Cardiac muscle cell (in vitro differentiated cells and primary cell): ENCODE measurements at regions not wholly inside any gene's neighbourhood (a gene's known extent, or its start where the extent isn't known, plus 50 kb on each side); places are given as distances from the start of the nearest gene placed in this dataset.
A peak's percentile ranks its signal among the peaks of the same experiment; 100 is the strongest.

ENCODE experiments used
- DNase-seq, 2 donors: peaks; one replicate each; pipeline versions ENCODE4 v3.0.0 to v3.0.0-alpha.2; 2010 to 2017; ENCODE audit warnings: low read depth in 1 of 2, low spot score in 1 of 2
- H3K27ac ChIP-seq: fragments of 200-600 bp; sonication (generic); 2 replicates; pipeline ENCODE4 v1.5.1; 2016
- H3K27me3 ChIP-seq: fragments of 200-600 bp; sonication (generic); 2 replicates; pipeline ENCODE4 v1.6.0; 2016; ENCODE audit warnings: control low read depth
- H3K36me3 ChIP-seq: fragments of 200-600 bp; sonication (generic); 2 replicates; pipeline ENCODE4 v1.5.1; 2016; ENCODE audit warnings: control low read depth
- H3K4me1 ChIP-seq: fragments of 200-600 bp; sonication (generic); 2 replicates; pipeline ENCODE4 v1.8.1; 2017; ENCODE audit warnings: low read depth, mild to moderate bottlenecking, mixed run types
- H3K4me3 ChIP-seq: fragments of 200-600 bp; sonication (generic); 2 replicates; pipeline ENCODE4 v1.5.1; 2016; ENCODE audit warnings: mild to moderate bottlenecking
- H3K9me3 ChIP-seq: fragments of 200-600 bp; sonication (generic); 2 replicates; pipeline ENCODE4 v1.5.1; 2017; ENCODE audit warnings: low read depth, mild to moderate bottlenecking, control low read depth
- CTCF ChIP-seq: IDR thresholded peaks from 2 replicates; pipeline ENCODE4 v1.5.1; 2012; ENCODE audit warnings: low read depth, mild to moderate bottlenecking, low read length

DNA sequence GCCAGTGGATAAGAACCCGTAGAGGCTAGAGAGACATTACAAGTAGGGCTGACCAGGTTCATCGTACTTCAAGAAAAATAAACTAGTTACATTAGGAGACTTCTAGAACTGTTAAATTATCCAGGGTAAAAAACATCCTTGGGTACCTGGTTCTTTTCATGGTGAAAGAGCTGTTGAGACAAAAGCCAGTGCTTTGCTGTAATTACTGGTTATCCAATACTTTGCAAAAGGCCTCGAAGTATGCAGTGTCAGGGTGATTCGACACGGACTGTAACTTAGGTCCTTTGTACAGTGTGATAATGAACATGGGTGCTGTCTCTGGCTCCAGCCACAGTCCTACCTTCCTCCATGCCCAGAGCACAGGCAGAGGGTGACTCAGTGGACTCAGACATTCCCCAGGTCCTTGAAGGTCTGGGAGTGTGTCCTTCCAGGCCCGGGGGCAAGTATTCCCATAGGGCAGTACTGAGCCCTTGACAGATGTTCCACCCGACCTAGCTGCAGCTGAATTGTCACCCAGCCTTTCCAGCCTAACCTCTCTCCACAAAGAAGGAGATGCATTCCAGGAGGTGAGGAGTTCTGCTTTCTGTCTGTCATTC is 123.6 kb upstream of the TMEM72 start:
- no peak overlapping the region for H3K4me3 ChIP-seq
- H3K9me3 ChIP-seq, result no peaks in the 10 kb centered on the region
- TF ChIP-seq CTCF, result no peak
- H3K27me3 ChIP-seq, result no peaks in the 10 kb centered on the region
- no peak overlapping the region for H3K27ac ChIP-seq
- no peaks in the 10 kb centered on the region for H3K4me1 ChIP-seq
- no peaks in the 10 kb centered on the region for H3K36me3 ChIP-seq
- DNase-seq, result no peak

DNA sequence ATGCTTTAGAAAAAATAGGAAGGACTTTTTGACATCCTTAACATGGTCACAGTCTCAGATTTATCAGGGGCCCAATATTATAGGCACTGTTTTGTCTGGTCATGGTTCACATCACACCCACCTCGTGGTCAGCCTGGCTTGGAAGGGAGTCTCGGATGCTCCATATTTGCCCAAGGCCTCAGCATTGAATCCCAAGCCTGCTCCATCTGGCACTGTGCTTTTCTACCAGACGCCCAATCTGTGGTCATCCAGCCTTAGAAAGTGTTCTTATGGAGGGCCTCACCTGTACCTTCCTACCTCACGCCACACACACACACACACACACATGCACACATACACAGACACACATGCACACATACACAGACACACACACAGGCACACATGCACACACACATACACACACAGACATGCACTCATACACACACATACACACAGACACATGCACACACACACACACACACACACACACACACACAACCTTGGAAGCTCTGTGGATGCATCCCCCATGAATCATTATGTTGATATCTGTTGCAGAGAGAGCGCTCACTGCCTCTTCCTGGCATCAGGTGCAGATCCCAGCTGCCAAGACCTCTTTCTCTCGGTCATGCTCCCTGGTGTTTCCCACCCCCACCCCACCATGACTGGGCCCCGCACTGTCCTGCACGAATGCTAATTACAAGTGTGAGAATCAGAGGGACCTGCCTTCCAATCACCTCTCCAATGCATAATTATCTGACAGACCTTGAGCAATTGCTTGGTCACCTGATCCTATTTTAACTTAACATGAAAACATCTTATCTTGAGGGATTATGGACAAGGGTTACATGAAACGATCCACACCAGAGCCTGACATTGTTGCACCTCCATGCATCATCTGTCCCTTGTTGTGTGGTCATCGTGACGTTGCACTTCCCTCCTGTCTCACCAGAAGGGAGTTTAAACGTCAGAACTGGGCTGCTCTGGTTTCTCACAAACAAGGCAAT is 122.7 kb upstream of the TMEM72 start:
- DNase-seq, result no peak
- no peak for TF ChIP-seq CTCF
- Histone ChIP-seq H3K27me3 (no peaks in the 10 kb centered on the region), H3K4me1 (no peaks in the 10 kb centered on the region), H3K36me3 (no peaks in the 10 kb centered on the region), H3K27ac (no peak overlapping the region), H3K9me3 (no peaks in the 10 kb centered on the region), H3K4me3 (no peak overlapping the region)

GRCh38 chr10:44792119-44792775 is 118.9 kb upstream of the TMEM72 start:
- Histone ChIP-seq H3K4me1 (no peaks in the 10 kb centered on the region), H3K36me3 (no peaks in the 10 kb centered on the region), H3K27me3 (no peaks in the 10 kb centered on the region), H3K9me3 (no peaks in the 10 kb centered on the region), H3K27ac (no peak overlapping the region), H3K4me3 (no peak overlapping the region)
- no peak for TF ChIP-seq CTCF
- peak in 1 of 2 donors; percentile 44 for DNase-seq

- Histone ChIP-seq H3K36me3 (no peaks in the 10 kb centered on the region), H3K9me3 (no peaks in the 10 kb centered on the region), H3K4me3 (no peak overlapping the region), H3K27me3 (no peaks in the 10 kb centered on the region), H3K27ac (no peak overlapping the region), H3K4me1 (no peaks in the 10 kb centered on the region)
- no peak for TF ChIP-seq CTCF
- DNase-seq, result peak in 1 of 2 donors; percentile 30
Observed at GRCh38 chr10:44799966-44800365, 111.2 kb upstream of the TMEM72 start.

DNA sequence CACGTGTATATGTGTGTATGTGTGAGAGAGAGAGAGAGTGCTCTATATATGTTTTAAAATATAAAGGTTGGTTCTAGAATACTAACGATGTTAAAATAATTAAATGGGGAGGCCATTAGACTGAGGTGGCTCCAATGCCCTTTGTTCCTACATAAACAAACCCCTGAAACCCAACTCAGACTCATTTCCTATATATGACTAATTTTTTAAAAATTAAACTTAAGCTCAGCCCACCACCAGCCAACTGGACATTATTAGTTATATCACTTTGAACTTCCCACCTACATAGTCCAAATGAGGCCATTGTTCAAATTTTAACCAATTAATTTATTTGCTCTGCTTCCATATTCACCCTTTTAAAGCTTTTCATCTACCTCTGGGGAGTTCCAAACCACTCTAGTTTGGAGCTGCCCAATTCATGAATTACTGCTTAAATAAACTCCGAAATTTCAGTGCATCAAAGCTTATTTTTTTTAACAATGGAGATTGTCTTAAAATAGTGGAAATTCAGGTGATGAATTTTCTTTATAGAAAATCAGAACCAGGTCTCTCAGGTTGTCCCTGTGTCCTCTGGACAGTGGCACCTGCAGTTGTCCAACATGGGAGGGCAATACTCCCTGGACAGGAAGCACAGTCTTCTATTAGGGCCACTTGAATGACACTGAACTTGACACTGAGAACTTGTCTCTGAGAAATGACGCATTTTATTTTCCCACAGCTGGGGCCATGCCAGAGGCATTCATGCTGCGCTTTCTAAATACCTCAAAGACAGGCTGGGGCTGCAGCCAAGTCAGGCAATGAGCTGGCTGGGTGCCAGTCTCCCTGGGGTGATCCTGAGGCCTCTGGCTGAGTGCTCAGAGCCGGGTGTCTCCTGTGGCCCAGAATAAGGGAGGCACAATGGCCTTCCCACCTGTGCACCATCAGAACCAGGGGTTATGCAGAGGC is 109.5 kb upstream of the TMEM72 start:
- H3K36me3 ChIP-seq, result no peaks in the 10 kb centered on the region
- no peak for TF ChIP-seq CTCF
- no peaks in the 10 kb centered on the region for H3K9me3 ChIP-seq
- H3K27me3 ChIP-seq, result no peaks in the 10 kb centered on the region
- no peak overlapping the region for H3K27ac ChIP-seq
- DNase-seq, result peak; percentile 56 to 98
- H3K4me1 ChIP-seq, result no peaks in the 10 kb centered on the region
- no peak overlapping the region for H3K4me3 ChIP-seq
